Lower lobe of right lung (tissue), 2 donors: ENCODE measurements at regions not wholly inside any gene's neighbourhood (a gene's known extent, or its start where the extent isn't known, plus 50 kb on each side); places are given as distances from the start of the nearest gene placed in this dataset.

Experiments
- ATAC-seq, 2 donors: fragments of 200-7000 bp; cut with Tn5 transposase; one replicate each; pipeline ENCODE4 v1.9.1; 2020 to 2022; ENCODE audit warnings: mild to moderate bottlenecking in 2 of 2, moderate library complexity in 2 of 2
- DNase-seq: peaks from one replicate; pipeline ENCODE4 v3.0.0-alpha.2; 2020
- H3K27ac ChIP-seq: fragments of 200-600 bp; one replicate; pipeline ENCODE4 v1.8.0; 2022
- H3K27me3 ChIP-seq: fragments of 200-600 bp; one replicate; pipeline ENCODE4 v1.8.0; 2022; ENCODE audit warnings: low read depth
- H3K36me3 ChIP-seq: fragments of 200-600 bp; one replicate; pipeline ENCODE4 v1.8.0; 2022; ENCODE audit warnings: mild to moderate bottlenecking
- H3K4me1 ChIP-seq: fragments of 200-600 bp; one replicate; pipeline ENCODE4 v1.8.0; 2022
- H3K4me3 ChIP-seq: fragments of 200-600 bp; one replicate; pipeline ENCODE4 v1.8.0; 2022; ENCODE audit warnings: mild to moderate bottlenecking
- H3K9me3 ChIP-seq: fragments of 200-600 bp; one replicate; pipeline ENCODE4 v1.8.0; 2022
- intact Hi-C: fragments of 100-400 bp; cut with DNase I; formaldehyde crosslinking; loops from one replicate; pipeline ENCODE4 v1.11.0; 2022
- TF ChIP-seq, protein P1 (sequence below): fragments of 200-600 bp; IDR thresholded peaks from one replicate; pipeline ENCODE4 v1.8.0; 2022; ENCODE audit warnings: antibody characterized with exemption, mild to moderate bottlenecking
- donor health status: DM: no; HTN: yes; CAD: no; lungs with severe emphysema.

DNA sequence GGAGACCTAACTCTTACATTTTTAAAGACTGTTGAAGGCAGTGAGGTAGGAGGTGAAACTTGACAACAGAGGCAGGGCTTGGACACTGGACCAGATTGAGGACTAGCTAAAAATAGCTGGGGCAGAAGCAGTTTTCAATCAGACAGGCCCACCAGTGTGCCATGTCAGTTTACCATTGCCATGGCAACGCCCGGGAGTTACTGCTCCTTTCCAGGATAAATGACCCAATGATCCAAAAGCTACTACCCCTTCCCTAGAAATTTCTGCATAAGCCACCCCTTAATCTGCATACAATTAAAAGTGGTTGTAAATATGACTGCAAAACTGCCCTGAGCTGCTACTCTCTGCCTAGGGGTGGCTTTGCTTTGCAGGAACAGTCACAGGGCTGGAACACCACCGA, 53.2 kb upstream of the PKP2 start:
- TF ChIP-seq, protein P1, sequence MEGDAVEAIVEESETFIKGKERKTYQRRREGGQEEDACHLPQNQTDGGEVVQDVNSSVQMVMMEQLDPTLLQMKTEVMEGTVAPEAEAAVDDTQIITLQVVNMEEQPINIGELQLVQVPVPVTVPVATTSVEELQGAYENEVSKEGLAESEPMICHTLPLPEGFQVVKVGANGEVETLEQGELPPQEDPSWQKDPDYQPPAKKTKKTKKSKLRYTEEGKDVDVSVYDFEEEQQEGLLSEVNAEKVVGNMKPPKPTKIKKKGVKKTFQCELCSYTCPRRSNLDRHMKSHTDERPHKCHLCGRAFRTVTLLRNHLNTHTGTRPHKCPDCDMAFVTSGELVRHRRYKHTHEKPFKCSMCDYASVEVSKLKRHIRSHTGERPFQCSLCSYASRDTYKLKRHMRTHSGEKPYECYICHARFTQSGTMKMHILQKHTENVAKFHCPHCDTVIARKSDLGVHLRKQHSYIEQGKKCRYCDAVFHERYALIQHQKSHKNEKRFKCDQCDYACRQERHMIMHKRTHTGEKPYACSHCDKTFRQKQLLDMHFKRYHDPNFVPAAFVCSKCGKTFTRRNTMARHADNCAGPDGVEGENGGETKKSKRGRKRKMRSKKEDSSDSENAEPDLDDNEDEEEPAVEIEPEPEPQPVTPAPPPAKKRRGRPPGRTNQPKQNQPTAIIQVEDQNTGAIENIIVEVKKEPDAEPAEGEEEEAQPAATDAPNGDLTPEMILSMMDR, result no peak
- Histone ChIP-seq H3K4me3 (no peak overlapping the region), H3K27ac (no peak overlapping the region), H3K9me3 (no peaks in the 10 kb centered on the region), H3K27me3 (no peaks in the 10 kb centered on the region), H3K36me3 (no peaks in the 10 kb centered on the region), H3K4me1 (no peaks in the 10 kb centered on the region)
- ATAC-seq (no peak), DNase-seq (no peak)
- intact Hi-C loops, result no loop called here

DNA sequence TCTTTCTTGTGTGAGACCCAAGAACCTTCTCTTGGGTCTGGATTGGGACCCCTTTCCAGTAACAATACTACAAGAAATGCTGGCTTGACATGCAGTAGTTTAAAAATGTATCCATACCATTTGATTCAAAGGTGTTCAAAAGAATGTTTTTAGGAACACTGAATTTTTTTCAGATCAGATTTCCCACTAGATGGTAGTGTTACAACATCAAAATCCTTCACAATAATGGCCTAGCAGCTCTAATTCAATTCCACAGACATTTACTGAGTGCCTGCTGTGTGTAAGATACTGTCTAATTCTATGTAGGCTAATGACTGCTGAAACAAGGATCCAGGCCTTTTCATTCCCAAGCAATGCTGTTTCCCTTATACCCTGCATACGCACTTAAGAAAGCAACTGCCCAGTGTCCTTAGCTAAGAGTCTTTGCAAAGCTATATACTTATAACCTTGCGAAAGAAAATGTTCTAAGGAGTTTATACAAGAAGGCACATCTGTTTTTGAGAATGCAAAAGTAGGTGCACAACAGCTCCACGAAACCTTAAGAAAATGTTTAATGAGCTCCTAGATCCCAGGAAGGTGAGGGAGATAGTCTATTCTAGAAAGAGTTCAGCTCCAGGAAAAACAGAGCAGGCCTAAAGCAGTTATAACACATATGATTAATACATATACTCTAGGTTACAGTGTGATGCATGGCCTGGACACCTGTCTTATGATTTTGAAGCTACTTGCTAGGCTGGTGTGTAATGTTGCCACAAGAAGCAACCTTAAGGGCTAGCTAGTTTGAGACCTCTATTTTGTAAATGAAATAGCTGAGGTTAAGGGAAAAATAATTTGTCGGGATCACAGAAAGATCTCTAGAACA, 50.9 kb upstream of the PKP2 start:
- intact Hi-C loops, result no loop called here
- TF ChIP-seq, protein P1, result peak; percentile 19
- Histone ChIP-seq H3K9me3 (no peaks in the 10 kb centered on the region), H3K4me1 (no peaks in the 10 kb centered on the region), H3K27ac (no peak overlapping the region), H3K4me3 (no peak overlapping the region), H3K27me3 (no peaks in the 10 kb centered on the region), H3K36me3 (no peaks in the 10 kb centered on the region)
- no peak for ATAC-seq
- no peak for DNase-seq

DNA sequence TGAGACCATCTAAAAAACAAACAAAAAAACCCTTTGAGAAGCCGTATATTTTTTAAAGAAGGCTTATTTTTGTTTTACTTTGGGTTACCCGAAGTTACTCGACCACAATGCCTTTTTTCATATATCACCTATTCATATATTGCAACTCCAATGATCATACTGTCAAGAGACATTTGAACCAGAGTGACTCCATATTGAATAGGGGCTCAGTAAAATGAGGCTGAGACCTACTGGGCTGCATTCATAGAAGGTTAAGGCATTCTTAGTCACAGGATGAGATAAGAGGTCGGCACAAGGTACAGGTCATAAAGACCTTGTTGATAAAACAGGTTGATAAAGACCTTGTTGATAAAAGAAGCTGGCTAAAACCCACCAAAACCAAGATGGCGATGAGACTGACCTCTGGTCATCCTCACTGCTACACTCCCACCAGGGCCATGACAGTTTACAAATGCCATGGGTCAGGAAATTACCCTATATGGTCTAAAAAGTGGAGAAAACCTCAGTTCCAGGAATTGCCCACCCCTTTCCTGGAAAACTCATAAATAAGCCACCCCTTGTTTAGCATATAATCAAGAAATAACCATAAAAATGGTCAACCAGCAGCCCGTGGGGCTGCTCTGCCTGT, 50.0 kb upstream of the PKP2 start:
- ATAC-seq (no peak), DNase-seq (no peak)
- H3K9me3 ChIP-seq, result no peaks in the 10 kb centered on the region
- H3K27ac ChIP-seq, result no peak overlapping the region
- intact Hi-C loops, result no loop called here
- no peaks in the 10 kb centered on the region for H3K27me3 ChIP-seq
- no peak overlapping the region for H3K4me3 ChIP-seq
- no peaks in the 10 kb centered on the region for H3K36me3 ChIP-seq
- TF ChIP-seq, protein P1, result no peak
- H3K4me1 ChIP-seq, result no peaks in the 10 kb centered on the region
